ENCODE measurements at regions not wholly inside any gene's neighbourhood (a gene's known extent, or its start where the extent isn't known, plus 50 kb on each side); places are given as distances from the start of the nearest gene placed in this dataset.

- intact Hi-C loops (cut with DNase I), result no loop called here
- DNase-seq, result no peak
These were observed 67.4 kb upstream of the CALM2 start for GRCh38 chr2:47243596-47244323.

GRCh38 chr2:47241715-47242114 is 65.4 kb upstream of the CALM2 start:
- intact Hi-C loops (cut with DNase I), result no loop called here
- no peak for DNase-seq

DNA sequence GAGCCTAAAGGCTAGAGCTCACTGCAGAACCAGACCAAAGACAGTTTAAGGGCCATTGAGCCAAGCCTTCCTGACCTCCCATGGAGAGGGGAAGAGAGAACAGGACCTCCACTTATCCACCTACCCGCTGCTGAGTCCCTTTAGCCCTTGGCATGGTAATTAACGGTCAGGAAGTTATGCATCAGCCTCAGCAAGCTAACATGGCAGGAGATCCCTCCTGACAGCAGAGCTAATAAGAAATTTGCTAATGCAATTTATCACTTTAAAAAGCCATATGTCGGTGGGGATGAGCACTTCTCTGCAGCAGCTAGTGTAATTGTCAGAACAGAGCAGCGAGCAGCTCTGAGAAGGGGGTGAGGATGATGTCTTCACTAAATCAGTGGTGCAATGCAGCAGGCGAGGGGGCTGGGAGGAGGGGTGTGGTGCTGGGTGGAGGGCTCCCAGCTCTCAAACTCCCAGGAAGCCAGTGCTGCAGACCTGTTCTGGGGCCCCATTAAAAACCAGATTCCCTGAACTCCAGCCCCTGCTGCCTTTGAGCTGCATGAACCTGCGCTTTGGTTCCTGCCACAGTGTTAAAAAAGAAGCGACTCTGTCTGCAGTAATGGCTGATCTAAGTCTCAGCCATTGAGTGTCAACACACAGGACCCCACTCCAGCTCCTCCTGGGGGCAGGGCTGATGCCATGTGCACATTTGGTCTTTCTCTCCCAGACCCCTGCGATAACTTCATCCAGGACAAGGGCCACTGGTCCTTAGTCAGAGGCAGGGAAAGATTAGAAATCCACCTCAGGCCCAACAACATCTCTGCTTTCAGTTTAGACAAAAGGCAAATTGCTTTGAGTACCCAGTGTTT is 63.0 kb upstream of the CALM2 start:
- intact Hi-C loops (cut with DNase I), result no loop called here
- no peak for DNase-seq

DNA sequence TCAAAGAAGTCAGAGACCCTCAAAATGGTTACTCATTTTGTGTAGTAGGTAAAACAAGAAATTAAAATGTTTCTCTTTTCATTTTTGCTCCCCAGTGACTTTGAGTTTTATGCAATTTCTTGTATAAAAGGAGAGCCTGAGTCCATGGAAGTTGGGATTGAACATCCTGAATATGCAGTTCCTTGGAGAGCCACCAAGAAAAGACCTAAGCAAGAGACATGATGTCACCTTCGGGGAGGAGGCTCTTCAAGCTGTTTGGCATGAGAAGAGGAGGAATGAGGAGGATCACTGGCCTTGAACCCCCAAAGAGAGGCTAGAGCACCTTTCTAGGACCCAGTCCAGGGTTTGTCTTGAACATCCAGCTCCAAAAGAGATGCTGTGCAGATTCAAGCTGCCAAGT is 62.3 kb upstream of the CALM2 start:
- no peak for DNase-seq
- intact Hi-C loops (cut with DNase I), result no loop called here

GRCh38 chr2:47237375-47238334 is 61.3 kb upstream of the CALM2 start:
- intact Hi-C loops (cut with DNase I), result no loop called here
- peak in 1 of 10 donors; percentile 10 for DNase-seq

DNA sequence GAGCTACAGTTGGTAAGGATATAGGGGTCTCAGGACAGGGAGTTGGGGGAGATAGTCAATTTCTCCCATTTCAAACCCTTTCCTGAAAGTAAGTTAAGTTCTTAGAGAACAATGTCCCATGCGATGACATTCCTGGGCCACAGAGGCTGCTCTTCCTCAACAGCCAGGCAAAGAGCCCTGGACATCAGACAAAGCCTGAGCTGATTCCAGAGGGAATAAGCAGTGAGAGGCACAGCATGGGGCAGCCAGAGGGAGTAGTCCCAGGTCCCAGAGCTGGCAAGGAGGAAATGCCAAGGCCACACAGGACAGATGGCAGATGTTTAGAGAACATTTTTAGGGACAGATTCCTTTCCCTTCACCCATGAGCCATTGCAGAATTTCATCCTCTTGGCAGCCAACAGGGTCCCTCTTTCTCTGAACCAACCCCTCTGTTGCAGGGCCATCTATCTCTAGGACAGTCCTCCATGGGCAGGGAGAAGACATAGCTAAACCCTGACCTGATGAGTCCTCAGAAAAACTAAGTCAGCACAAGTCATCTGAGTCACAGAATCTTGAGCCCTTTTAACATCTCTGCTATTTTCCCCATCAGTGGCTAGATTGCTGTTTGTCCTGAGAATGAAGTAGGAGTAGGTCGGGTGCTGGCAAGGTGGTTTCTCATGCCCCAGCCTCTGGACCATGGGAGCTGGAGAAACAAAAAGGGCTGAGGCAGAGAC is 60.3 kb upstream of the CALM2 start:
- DNase-seq, result peak in 2 of 10 donors; percentile 9 to 22
- intact Hi-C loops (cut with DNase I), result no loop called here

GRCh38 chr2:47235132-47235531 is 58.8 kb upstream of the CALM2 start:
- DNase-seq, result no peak
- intact Hi-C loops (cut with DNase I), result no loop called here

DNA sequence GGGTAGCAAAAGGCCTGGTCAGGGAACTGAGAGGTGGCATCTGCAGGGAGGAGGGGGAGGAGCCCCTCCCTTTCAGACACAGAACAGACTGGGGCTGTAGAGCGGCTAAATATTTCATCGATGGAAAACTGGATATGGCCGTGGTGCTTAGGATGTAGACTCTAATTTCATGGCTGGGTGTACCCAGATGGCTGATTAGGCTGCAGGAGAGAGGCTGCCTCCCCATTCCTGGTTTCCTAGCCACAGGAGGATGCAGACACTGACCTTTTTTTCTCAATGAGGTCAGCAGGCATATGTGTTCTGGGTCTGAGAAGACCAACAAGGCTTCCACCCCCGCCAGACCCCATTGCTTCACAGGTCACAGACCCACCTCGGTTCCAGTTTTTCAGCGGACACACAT is 58.1 kb upstream of the CALM2 start:
- no peak for DNase-seq

DNA sequence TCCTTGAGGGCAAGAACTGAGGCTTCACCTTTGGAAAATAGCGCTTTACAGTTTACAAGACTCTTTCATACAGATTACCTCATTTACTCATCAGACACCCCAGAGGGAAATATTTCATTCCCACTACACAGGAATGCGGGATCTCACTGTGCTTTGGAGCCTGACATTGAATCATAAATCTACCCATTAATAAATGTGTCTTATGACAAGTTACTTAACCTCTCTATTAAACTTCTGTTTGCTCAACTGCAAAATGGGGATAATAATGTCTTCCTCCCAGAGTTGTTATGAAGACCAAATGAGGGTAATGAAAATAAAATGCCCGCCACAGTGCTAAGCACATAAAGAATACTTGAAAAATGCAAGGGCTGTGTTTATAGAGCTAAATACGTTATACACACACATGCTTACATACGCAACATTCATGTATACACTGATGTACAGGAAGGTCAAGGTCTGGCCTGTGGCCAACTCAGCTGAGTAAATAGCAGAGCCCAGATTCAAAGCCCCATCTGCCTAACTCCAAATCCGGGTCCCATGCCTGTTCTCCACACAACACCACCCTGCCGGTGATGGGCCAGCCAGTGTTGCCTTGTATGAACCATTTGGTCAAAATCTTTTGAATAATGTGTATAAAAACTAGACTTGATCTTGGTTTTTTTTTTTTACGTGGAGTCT is 56.6 kb upstream of the CALM2 start:
- no peak for DNase-seq
- intact Hi-C loops (cut with DNase I), result no loop called here

More for the DNA sequence above, 58.1 kb upstream of the CALM2 start:
- intact Hi-C loops (cut with DNase I), result no loop called here

- intact Hi-C loops (cut with DNase I), result no loop called here
- DNase-seq, result peak in 2 of 10 donors; percentile 17 to 38
These were observed 54.1 kb upstream of the CALM2 start for GRCh38 chr2:47230418-47230817.

GRCh38 chr2:47227532-47228279 is 51.4 kb upstream of the CALM2 start:
- intact Hi-C loops (cut with DNase I), result no loop called here
- no peak for DNase-seq

DNA sequence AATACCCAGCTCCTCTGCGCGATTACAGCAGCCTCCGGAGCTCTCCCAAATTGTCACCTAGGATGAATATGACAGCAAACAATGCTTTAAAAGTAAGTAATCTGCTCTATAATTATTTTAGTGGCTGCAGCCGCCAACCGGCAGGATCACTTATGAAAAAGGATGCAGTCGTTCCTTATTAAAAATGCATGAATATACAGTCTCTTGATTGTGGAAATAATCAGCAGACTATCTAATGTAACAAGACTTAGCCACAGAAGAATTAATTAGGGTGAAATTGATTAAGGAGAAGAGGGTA is 50.6 kb upstream of the CALM2 start:
- intact Hi-C loops (cut with DNase I), result no loop called here
- no peak for DNase-seq

GRCh38 chr2:47226132-47226922 is 50.0 kb upstream of the CALM2 start:
- intact Hi-C loops (cut with DNase I), result no loop called here
- no peak for DNase-seq
